HG03066 (cell line): ENCODE measurements at regions not wholly inside any gene's neighbourhood (a gene's known extent, or its start where the extent isn't known, plus 50 kb on each side); places are given as distances from the start of the nearest gene placed in this dataset.

Source experiments
- ATAC-seq: cut with Tn5 transposase; IDR thresholded peaks from one replicate; pipeline ENCODE4 v1.9.1; 2021; ENCODE audit warnings: low read depth; ENCODE audit not compliant: unreplicated experiment

- no peak for ATAC-seq
Observed at GRCh38 chr2:125041846-125042245, 1016.8 kb downstream of the CNTNAP5 start.

GRCh38 chr2:125042727-125043126 is 1017.6 kb downstream of the CNTNAP5 start:
- ATAC-seq: no peak

- ATAC-seq: no peak
Observed at GRCh38 chr2:125070726-125071505, 1045.8 kb downstream of the CNTNAP5 start.

GRCh38 chr2:125073440-125073839 is 1048.4 kb downstream of the CNTNAP5 start:
- no peak for ATAC-seq

GRCh38 chr2:125085904-125086303 is 1060.8 kb downstream of the CNTNAP5 start:
- no peak for ATAC-seq

- ATAC-seq: no peak
Observed at GRCh38 chr2:125086313-125087184, 1061.5 kb downstream of the CNTNAP5 start.

GRCh38 chr2:125092276-125093009 is 1067.4 kb downstream of the CNTNAP5 start:
- no peak for ATAC-seq

GRCh38 chr2:125095826-125096225 is 1070.7 kb downstream of the CNTNAP5 start:
- ATAC-seq: no peak

GRCh38 chr2:125106710-125107109 is 1081.6 kb downstream of the CNTNAP5 start:
- no peak for ATAC-seq

GRCh38 chr2:125107446-125107845 is 1082.4 kb downstream of the CNTNAP5 start:
- ATAC-seq: no peak

- no peak for ATAC-seq
Observed at GRCh38 chr2:125108251-125108650, 1083.2 kb downstream of the CNTNAP5 start.

- ATAC-seq: no peak
Observed at GRCh38 chr2:125125902-125126301, 1100.8 kb downstream of the CNTNAP5 start.

- ATAC-seq: no peak
Observed at GRCh38 chr2:125160947-125161346, 1135.9 kb downstream of the CNTNAP5 start.

GRCh38 chr2:125167152-125167551 is 1142.1 kb downstream of the CNTNAP5 start:
- ATAC-seq: no peak

- ATAC-seq: no peak
Observed at GRCh38 chr2:125167820-125168219, 1142.7 kb downstream of the CNTNAP5 start.

- no peak for ATAC-seq
Observed at GRCh38 chr2:125168442-125168841, 1143.4 kb downstream of the CNTNAP5 start.

GRCh38 chr2:125169022-125169763 is 1144.1 kb downstream of the CNTNAP5 start:
- no peak for ATAC-seq

GRCh38 chr2:125169764-125170146 is 1144.7 kb downstream of the CNTNAP5 start:
- no peak for ATAC-seq

- ATAC-seq: no peak
Observed at GRCh38 chr2:125172181-125172580, 1147.1 kb downstream of the CNTNAP5 start.

- ATAC-seq: no peak
Observed at GRCh38 chr2:125175415-125175814, 1150.3 kb downstream of the CNTNAP5 start.
